IPS-NIHi7 (cell line): ENCODE measurements at regions not wholly inside any gene's neighbourhood (a gene's known extent, or its start where the extent isn't known, plus 50 kb on each side); places are given as distances from the start of the nearest gene placed in this dataset.

Experiments
- DNase-seq: peaks from one replicate; pipeline ENCODE4 v3.0.0; 2012; ENCODE audit warnings: mixed read lengths; ENCODE audit errors: extremely low spot score

DNA sequence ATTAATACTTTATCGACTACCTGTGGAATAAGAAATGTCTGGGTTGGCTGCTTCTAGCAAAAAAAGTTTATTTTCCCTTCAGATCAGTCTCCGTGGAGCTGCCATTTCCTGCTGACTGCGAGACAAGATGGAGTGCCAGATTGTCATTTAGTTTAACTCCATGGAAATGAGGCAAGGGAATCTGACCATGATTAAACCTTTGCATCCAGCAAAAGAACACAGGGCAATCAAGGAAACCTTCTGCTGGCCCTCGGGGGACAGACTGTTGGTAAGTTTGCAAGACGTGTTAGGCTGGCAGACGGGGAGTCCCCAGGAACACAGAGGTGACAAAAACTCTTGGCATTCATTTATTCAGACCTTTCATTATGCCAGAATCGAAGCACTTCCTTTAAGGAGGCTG is 52.2 kb upstream of the SPACA1 start:
- DNase-seq, result no peak

DNA sequence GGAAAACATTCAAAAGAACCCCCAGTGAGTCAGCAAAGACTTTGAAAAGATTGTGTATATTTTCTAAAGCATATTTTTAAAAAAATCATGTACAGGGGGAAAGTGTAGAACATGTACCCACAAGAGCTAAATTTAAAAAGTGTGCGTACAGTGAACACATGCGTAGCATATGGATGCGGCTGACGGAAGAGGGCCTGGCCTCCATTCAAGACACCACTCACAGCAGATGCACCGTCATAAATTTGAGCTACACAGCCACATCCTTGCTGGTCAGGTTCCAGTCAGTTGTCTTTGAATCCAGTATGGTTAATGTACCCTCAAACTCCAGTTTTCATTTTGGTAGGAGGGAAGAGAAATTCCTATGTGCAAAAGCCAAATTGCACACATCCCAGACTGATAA is 54.3 kb upstream of the SPACA1 start:
- DNase-seq, result no peak

DNA sequence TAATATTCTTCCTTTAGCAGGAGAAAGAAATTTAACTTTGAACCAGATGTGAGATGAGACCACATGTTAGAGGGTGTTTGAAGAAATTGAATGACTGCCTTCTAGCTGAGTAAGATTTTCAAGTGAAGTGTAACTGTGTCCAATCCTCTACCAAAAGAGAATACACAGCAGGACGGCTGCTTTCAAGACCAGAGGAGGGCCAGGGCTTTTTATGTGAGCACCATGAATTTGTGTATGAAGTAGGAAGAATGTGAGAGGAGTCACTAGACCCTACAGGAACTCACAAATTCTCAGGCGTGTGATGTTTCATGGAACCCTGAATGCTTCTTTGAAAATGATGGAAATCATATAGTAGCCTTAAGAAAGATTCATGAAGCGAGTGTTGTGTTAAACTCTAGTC is 56.8 kb upstream of the SPACA1 start:
- no peak for DNase-seq

DNA sequence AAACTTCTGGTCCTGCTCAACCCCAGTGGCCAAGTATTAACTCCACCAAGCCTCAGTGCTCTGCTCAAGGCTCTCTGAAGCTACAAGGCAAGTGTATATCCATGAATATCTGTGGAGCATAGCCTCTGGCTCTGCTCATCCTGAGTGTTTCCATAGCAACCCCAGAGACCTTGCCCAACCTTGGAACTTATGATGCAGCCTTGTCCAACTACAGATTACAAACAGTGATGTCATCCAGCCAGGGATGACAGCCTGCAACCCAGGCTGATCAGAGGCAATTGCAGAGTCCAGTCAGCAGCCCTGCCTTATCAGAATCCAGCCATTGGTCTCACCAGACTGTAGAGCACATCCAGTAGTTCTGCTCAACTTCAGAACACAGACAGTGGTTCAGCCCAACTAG is 65.5 kb upstream of the SPACA1 start:
- DNase-seq, result no peak

DNA sequence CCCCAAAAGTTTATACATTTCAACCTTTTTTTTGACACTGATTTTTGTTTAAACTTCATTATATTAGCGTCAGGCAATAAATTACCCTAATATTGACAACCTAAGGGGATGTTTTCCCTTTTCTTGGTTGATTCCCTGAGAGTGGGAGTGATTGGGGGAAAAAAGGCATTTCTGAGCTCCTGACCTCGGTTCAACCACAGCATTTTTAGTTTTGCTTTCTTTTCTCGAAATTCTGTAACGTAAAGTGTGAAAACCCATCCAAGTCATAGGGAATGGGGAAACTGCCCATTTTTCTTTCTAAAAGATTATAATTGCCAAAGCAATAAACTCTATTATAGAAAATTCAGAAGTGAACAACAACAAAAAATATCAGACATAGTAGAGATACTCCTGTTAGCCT is 67.9 kb upstream of the SPACA1 start:
- no peak for DNase-seq

DNA sequence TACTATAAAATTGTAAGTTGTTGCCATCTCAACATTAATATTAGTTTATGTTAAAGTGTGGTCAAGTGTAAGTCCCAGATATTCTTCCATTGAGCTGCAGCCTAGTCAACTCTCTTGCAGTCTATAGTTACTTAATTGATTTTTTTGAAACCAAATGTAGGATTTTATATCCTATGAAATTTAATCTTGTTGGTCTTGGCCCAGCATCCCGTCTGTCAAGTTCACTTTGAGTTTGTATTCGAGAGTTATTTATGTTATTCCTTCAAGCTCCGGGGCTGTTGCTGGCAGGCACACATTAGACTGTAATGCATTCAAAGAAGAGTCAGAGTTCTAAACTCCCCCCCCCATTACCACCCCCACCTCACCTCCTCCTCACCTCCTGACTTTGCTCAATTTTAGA is 71.0 kb upstream of the SPACA1 start:
- no peak for DNase-seq

DNA sequence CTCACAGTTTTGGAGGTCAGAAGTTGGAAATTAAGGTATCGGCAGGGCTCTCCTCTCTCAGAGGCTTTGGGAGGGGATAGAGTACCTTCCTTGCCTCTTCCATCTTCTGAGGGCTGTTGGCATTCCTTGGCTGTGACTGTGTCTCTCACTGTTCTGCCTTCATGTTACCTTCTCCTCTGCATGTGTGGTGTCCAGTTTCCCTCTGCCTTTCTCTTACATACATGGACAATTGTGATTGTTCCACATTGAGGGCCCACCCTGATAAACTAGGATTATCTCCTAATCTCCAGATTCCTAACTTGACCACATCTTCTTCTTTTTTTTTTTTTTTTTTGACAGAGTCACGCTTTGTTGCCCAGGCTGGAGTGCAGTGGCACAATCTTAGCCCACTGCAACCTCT is 72.1 kb upstream of the SPACA1 start:
- DNase-seq, result no peak

DNA sequence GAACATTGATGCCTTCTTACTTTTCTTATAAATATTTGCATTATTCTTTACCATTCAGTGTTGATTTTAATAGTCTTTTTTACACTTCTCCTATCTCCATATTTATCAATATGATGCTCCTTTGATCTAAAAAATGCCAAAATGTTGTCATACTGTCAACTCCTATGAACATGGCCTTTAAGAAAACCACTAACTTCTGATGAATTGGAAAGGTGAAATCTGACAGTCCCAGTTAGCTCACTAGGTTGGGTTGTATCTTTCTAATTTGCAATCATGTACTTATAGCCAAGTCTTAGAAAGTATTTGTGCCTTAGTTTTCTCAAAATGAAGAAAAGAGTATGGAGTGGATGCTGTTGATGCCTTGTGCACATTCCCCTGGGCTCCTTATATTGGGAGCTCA is 75.4 kb upstream of the SPACA1 start:
- no peak for DNase-seq

DNA sequence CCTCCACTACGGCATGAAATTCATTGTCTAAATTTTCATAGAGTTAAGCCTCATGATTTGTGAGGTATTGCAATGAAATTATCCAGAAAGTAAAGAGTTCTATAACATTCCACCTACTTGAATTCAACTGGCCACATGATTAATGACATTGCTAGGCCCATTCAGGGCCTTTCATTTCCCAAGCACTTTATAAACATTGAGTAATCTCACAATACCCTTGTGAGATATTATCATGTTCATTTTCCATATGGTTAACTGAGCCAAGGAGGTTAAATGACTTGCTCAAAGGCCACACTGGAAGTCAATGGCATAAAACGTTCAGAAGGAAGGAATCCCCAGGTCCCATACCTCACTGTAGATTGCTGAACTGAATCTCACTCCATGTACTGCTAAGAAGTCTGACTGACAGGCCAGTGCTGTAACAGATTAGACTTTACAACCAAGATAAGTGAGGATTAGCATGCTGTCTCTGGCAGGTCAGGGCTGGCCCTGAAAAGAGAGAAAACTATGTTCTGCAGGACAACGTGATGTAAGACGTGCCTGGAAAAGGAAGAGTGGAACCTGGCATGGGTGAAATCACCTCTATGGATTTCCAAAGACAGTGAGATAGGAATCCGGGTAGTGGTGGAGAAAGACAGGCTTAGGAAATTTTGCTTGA is 75.9 kb upstream of the SPACA1 start:
- no peak for DNase-seq

DNA sequence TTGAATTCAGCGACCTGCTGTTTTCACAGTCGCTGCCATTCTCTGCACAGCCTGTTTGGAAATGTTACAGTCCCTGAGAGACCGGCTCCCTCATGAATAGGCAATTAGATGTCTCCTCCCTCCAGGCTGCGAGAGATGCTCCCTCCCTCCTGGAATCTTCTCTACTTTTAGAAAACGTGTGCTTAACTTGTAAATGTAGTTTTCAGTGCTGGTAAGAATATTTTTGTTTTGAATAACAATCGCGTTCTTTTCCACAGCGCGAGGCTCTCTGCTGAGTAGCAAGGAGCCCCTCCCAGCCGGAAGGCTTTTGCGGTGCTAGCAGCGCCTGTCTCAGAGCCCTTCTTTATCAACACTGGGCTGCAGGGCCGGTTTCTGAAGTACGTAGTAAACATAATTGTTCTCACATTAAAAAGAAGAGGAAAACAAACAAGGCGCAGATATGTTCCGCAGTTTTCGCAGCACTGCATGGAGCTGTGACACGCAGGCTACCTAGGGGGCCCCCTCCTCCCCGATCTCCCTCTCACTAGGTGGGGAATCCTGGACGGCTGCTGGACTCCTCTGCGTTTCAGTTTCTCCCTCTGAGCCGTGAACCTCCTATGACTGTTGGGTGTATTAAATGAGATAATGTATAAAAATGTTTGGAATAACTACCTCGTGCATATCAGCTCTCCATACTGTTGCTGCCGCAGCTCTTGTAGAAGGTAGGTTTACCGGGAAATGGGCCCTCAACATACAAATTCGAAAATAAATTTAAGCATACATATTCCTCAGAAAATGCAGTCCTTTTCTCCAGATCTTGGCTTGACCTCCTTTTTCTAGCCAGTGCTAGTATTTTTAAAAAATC is 79.0 kb upstream of the SPACA1 start:
- DNase-seq, result peak; percentile 31

DNA sequence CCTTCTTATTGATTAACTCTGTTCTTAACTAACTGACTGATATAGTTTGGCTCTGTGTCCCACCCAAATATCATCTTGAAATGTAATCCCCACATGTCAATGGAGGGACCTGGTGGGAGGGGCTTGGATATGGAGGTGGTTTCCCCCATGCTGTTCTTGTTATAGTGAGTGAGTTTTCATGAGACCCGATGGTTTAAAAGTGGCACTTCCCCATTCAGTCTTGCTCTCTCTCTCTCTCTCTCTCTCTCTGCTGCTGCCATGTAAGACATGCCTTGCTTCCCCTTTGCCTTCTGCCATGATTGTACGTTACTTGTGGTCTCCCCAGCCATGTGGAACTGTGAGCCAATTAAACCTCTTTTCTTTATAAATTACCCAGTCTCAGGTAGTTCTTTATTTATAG is 81.8 kb upstream of the SPACA1 start:
- no peak for DNase-seq

DNA sequence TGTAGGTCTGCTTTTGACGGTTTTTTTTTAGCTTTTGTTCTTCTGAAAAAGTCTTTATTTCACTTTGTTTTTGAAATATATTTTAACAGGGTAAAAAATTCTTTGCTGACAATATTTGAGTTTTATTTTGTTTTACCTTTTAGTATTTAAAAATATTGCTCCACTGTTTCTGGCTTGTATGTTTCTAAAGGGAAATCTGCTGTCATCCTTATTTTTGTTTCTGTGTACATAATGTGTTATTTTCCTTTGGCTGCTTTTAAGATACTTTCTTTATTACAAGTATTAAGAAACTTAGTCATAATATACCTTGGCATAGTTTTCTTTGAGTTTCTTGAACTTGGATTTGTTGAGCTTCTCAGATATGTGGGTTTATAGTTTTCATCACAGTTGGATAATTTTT is 88.6 kb upstream of the SPACA1 start:
- DNase-seq, result no peak

DNA sequence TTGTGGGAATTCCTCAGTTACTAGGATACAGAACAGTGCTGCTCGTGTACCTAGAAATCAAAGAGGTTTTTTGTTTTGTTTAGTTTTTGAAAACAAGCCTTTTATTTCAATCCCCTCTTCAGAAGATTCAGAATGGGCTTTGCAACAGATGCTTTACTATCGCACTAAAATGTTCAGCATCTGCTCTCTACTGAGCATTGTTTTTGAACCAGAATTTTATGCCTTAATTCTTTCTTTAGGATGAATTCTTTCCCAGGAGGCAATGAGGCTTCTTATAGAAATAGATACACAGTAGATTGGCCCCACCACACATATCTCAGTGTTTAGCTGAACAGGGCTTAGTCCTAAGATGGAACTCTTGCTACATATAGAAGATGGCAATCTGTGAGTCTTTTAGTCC is 95.9 kb upstream of the SPACA1 start:
- no peak for DNase-seq

DNA sequence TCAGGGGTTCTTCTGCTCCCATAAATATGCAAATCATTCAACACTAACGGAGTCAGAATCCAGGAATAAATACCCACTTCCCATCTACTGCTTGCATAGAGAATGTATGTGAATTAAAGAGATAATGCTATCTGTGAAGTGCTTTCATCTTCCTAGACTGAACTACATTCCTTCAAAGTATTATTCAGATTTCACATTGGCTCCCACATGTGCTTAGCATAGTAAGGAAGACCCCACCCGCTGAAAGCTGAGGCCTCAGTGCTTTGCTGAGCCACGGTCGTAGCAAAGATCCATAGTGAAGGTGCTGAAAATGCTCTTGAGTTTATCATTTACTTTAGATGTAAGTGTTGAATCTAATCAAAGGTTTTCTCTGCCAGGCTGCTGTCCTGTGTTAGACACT is 97.0 kb upstream of the SPACA1 start:
- DNase-seq, result no peak

DNA sequence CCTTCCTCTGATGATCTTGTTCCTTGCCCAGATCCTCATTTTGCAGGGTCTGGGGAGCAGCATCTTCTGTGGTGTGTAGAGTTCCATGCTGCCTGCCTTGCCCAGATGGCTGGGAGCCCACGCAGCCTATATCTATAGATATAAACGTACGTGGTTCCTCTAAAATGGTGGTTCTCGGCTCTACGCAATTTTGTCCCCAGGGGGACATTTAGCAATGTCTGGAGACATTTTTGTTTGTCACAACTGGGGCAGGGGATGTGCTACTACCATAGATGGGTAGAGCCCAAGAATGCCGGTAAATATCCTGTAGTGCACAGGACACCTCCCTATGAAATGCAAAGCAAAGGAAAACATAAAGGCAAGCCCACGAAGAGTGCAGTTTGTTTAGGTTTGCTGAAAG is 98.4 kb upstream of the SPACA1 start:
- no peak for DNase-seq

DNA sequence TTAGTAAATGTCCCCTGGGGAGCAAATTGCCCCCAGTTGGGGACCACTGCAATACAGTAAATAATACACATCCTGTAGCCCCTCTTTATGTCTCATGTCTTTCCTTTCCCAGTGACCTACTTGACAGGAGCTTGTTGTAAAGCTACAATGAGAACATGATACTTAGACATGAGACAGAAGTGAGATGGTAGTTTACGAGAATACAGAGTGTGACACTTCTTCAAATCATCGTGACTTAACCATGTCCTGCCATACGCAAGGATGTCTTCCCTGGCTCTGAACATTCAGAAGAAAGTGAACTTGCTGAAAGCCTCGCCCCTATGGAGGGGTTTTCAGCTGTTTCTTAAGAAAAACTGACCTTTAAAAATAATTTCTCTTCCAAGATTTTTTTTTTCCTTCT is 101.0 kb upstream of the SPACA1 start:
- no peak for DNase-seq

DNA sequence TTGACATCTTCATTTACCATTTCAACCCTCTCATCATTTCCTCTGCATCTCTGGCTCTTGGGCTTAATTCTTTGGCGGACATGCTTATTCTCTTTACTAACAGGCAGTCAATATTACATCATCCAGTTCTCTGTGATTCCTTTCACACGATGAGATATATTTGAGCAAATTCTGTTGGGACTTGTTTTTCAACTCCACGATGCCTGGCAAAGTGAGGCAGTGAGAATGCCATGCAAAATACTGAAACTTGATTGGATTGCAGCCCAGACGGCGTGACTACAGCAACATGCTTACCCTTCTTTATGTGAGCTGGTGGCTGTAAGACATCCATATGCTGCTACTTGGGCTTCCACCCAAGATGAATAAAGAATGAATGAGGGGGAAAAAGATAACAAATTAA is 101.7 kb upstream of the SPACA1 start:
- DNase-seq, result no peak

DNA sequence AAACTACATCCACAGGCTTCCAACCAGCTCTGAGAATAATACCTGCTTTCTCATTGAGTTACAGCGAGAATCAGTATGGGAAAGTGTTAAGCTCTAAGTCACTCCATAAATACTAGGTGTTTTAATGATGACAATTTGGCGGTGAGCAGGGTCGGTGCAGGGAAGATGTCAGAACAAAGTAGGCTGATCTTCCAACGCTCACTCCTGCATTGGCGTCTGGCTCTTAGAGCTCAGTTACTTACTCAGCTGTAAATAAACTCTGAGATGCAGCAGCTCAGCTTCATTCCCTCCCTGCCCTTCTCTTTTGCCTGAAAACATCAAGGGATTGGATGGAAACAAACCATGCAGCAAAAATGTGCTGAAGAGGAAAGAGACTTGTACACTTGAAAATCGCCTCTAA is 102.5 kb upstream of the SPACA1 start:
- no peak for DNase-seq

DNA sequence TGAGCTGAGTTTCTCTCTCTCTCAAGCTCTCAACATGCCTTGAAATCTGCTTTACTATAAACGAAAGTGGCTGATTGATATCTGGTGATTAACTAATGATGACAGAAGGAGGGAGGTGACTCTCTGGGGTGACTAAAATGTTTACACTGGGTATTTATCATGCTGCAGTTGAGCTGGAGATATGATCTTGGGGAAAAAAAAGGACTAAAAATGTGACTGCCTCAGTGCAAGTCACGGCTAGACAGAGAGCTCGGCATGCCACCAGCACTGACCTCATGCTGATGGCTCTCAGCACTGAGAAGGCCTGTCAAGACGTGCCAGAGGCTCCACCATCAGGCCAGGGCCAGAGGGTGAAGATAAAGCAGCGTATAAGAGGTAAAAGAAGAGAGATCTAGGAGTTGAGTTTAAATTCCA is 103.1 kb upstream of the SPACA1 start:
- DNase-seq, result peak; percentile 80

DNA sequence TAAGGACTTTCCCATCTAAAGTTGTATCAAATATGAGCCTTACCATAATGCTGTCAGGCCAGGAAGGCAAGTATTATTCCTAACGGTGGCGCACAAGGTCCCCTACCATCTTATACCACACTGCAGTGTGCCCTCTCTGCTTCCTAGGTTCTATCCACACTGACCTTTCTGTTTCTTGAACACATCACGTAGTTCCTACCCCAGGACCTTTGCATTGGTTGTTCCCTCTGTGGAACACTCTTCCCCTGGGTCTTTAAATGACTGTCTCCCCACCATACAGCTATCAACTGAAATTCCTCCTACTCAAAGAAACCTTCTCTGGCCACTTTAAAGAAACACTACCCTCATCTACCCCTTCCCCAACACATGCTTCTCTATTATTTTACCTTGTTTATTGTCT is 104.5 kb upstream of the SPACA1 start:
- no peak for DNase-seq

DNA sequence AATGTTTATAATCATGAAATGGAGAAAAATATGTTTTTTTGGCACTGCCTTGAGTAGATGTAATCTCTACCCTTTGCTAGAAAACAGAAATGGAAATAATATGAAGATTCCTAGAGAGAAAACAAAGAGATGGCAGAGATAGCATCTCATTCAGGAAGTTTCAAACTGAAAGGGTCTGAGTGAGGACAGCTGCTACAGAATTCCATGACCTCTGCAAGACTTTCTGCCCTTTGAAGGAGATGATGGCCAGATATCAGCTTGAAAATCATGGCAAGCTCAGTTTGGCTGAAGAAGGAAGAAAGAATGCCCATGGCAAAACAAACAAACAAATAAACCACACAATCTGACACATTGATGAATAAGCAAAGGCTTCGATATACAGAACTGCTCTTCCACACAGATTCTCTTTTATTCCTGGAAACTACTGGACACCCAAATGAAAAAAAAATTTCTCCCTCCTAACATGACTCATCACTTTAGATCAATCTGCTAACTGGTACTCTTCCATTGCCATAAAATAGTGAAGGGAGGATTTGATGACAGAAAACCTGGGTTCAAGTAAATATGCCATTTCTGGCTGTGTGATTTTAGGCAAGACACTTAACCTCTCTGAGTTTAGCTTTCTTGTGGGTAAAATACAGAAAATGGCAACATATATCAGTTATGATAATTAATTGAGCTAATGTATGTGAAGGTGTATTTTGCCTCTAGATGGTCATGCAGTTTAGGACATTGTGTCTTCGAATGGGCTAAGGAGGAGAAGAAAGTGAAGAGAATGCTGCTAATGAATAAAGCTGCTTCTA is 105.9 kb upstream of the SPACA1 start:
- DNase-seq, result no peak

DNA sequence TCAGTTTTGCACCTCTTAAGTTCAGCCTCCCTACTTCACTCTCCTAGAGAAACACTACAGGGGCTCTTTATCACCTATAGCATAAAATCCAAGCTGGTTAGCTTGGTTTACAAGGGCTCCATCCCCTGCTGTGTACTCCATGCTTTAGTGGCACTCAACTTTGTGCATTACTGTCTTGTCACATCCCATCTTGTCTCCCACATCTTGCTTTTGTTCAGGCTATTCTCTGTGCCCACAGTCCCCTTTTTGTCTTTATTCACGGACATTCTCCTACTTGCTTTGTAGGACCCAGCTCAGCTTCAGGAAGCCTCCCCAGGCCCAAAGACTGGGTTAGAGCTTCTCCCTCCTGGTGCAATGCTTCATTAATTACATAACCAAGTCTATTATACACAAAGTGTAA is 107.9 kb upstream of the SPACA1 start:
- DNase-seq, result no peak

DNA sequence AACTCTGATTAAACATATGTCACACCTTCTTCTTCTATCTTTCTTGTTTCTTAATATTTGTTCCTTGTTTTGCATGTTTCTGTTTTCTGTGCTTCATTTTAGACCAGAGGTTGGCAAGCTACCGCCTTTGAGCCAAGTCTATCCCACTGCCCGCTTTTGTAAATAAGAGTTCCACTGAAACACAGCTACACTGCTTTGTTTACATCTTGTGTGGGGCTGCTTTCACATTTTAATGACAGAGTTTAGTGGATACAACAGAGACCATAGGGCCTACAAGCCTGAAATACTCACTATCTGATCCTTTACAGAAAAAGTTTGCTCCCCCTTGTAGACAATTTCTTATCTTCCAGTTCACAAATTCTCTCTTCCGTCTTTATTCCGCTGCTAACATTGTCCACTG is 109.4 kb upstream of the SPACA1 start:
- DNase-seq, result no peak
